ENCODE measurements at regions not wholly inside any gene's neighbourhood (a gene's known extent, or its start where the extent isn't known, plus 50 kb on each side); places are given as distances from the start of the nearest gene placed in this dataset.

- TF ChIP-seq JUNB (IDR thresholded peaks at IDR 0.05; ENCODE audit: unreplicated experiment) (no peak), EZH2 (IDR thresholded peaks at IDR 0.05; ENCODE audit: low read depth, unreplicated experiment) (no peak), ZNF114 (CRISPR knock-in tag; IDR thresholded peaks at IDR 0.05) (no peak), POLR2AphosphoS5 (IDR thresholded peaks at IDR 0.05; ENCODE audit: low read depth) (no peak), REST (IDR thresholded peaks at IDR 0.05; ENCODE audit: unreplicated experiment) (no peak), ZNF462 (CRISPR knock-in tag; IDR thresholded peaks at IDR 0.05) (no peak), CREB1 (CRISPR knock-in tag; IDR thresholded peaks at IDR 0.05; ENCODE audit: low read depth) (no peak), NANOG (IDR thresholded peaks at IDR 0.05; ENCODE audit: borderline replicate concordance) (no peak), EZH2phosphoT487 (IDR thresholded peaks at IDR 0.05; ENCODE audit: unreplicated experiment) (no peak), CTCF (conservative IDR thresholded peaks at IDR 0.05; ENCODE audit: low read depth in 2 of 2) (no peak), STAT1 (IDR thresholded peaks at IDR 0.05; ENCODE audit: unreplicated experiment) (no peak), ETS1 (IDR thresholded peaks at IDR 0.05) (no peak), ZNF331 (CRISPR knock-in tag; IDR thresholded peaks at IDR 0.05; ENCODE audit: low read depth) (no peak)
- Histone ChIP-seq H3K27ac (ENCODE audit: low read depth) (no peak overlapping the region), H3K79me2 (replicated peaks; ENCODE audit: insufficient read depth) (no peaks in the 10 kb centered on the region), H3F3A (replicated peaks; ENCODE audit: low read depth) (no peaks in the 10 kb centered on the region), H3K27me3 (ENCODE audit: insufficient read depth) (no peaks in the 10 kb centered on the region), H2AFZ (no peak overlapping the region), H3K4me1 (ENCODE audit: insufficient read depth) (no peaks in the 10 kb centered on the region; the same call in 1 of the 2 replicates), H4K20me1 (replicated peaks; ENCODE audit: insufficient read depth) (no peaks in the 10 kb centered on the region), H3K4me2 (no peak overlapping the region), H3K4me3 (no peak overlapping the region), H3K36me3 (ENCODE audit: insufficient read depth) (no peaks in the 10 kb centered on the region), H3K9me2 (ENCODE audit: insufficient read depth) (peaks cover 3% of the 10 kb centered on the region; the same call in 1 of the 2 replicates)
- Mint-ChIP-seq H3K36me3 (ENCODE audit: low read depth) (no peaks in the 10 kb centered on the region), H3K9me3 (no peaks in the 10 kb centered on the region), H3K27me3 (ENCODE audit: insufficient read depth, low read depth, poor library complexity) (peaks cover 4% of the 10 kb centered on the region), H3K4me1 (peaks cover 7% of the 10 kb centered on the region; the same call in 2 of the 3 replicates), H3K27ac (no peak overlapping the region), H3K4me3 (no peak overlapping the region)
- ATAC-seq: no peak
- DNase-seq (ENCODE audit: low spot score): no peak
Measured at GRCh38 chr11:128291835-128292234, 295.5 kb downstream of the ETS1 start.

Measured in GM23338 (cell line).